KMS-11 (cell line): ENCODE measurements at regions not wholly inside any gene's neighbourhood (a gene's known extent, or its start where the extent isn't known, plus 50 kb on each side); places are given as distances from the start of the nearest gene placed in this dataset.

ENCODE experiments used
- H2AFZ ChIP-seq: fragments of 200-600 bp; sonication (generic); 2 replicates; pipeline ENCODE4 v1.6.1; 2016; ENCODE audit warnings: antibody characterized with exemption, mixed run types, low read depth
- H3K27ac ChIP-seq: fragments of 200-600 bp; sonication (generic); 2 replicates; pipeline ENCODE4 v1.6.1; 2016; ENCODE audit warnings: mild to moderate bottlenecking, mixed run types
- H3K27me3 ChIP-seq: fragments of 200-600 bp; sonication (generic); 2 replicates; pipeline ENCODE4 v1.6.1; 2017; ENCODE audit warnings: mild to moderate bottlenecking, low read depth, mixed run types, moderate library complexity; ENCODE audit not compliant: insufficient read depth
- H3K36me3 ChIP-seq: fragments of 200-600 bp; sonication (generic); 2 replicates; pipeline ENCODE4 v1.6.1; 2017; ENCODE audit warnings: mild to moderate bottlenecking, mixed run types; ENCODE audit not compliant: insufficient read depth
- H3K4me1 ChIP-seq: fragments of 200-600 bp; sonication (generic); 2 replicates; pipeline ENCODE4 v1.6.1; 2016; ENCODE audit warnings: mild to moderate bottlenecking, low read depth, mixed run types; ENCODE audit not compliant: poor library complexity, severe bottlenecking
- H3K4me2 ChIP-seq: fragments of 200-600 bp; sonication (generic); 2 replicates; pipeline ENCODE4 v1.7.0; 2016; ENCODE audit warnings: mild to moderate bottlenecking, mixed run types
- H3K4me3 ChIP-seq: fragments of 200-600 bp; sonication (generic); IDR thresholded peaks from 2 replicates; pipeline ENCODE4 v1.6.1; 2017; ENCODE audit warnings: low read depth, low read length, mixed read lengths; ENCODE audit not compliant: insufficient read depth
- H3K79me2 ChIP-seq: fragments of 200-600 bp; sonication (generic); 2 replicates; pipeline ENCODE4 v1.6.1; 2016; ENCODE audit warnings: low read depth, mixed run types; ENCODE audit not compliant: insufficient read depth
- H3K9ac ChIP-seq: fragments of 200-600 bp; sonication (generic); 2 replicates; pipeline ENCODE4 v1.6.1; 2016; ENCODE audit warnings: mild to moderate bottlenecking, mixed run types
- H4K20me1 ChIP-seq: fragments of 200-600 bp; sonication (generic); 2 replicates; pipeline ENCODE4 v1.6.1; 2016; ENCODE audit warnings: mild to moderate bottlenecking, mixed run types; ENCODE audit not compliant: insufficient read depth
- CTCF ChIP-seq: fragments of 200-600 bp; sonication (generic); conservative IDR thresholded peaks from 2 replicates; pipeline ENCODE4 v1.6.1; 2017; ENCODE audit warnings: low read depth, mild to moderate bottlenecking, antibody characterized with exemption, low read length, moderate library complexity, mixed read lengths

DNA sequence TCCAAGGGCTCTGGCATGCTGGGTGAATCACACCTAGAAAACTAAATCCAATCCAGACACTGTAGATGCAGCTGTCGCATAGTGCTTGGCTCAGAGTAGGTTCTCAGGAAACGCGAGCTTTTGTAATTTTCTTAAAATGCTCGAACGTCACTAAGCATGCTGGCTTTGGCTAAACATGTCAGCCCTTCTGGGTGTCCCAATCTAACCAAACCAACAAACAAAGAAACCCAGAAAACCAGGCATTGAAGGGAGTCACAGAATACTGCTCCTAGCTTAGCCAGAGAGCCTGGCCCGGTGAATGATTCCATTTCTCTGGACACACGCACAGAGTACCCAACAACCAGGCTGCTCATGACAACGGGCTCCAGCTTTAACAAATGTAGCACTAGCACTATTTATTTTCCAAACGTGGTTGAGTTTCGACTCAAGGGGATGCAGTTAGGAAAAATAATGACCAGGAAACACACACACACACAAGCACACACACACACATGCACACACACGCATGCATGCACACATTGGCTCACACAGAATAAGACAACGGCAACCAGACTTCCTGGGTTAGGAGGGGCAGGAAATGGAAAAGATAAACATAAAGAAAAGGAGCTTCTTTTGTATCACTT lies 492.6 kb downstream of the MIAT start:
- Histone ChIP-seq H3K4me1 (no peaks in the 10 kb centered on the region), H3K4me3 (no peak overlapping the region), H3K4me2 (no peak overlapping the region), H3K9ac (no peak overlapping the region), H3K79me2 (no peaks in the 10 kb centered on the region), H2AFZ (no peak overlapping the region), H3K27me3 (peaks cover 3% of the 10 kb centered on the region; the same call in 1 of the 2 replicates), H4K20me1 (no peaks in the 10 kb centered on the region), H3K27ac (no peak overlapping the region), H3K36me3 (no peaks in the 10 kb centered on the region)
- no peak for TF ChIP-seq CTCF

- H3K4me3 ChIP-seq, result no peak overlapping the region
- H3K9ac ChIP-seq, result no peak overlapping the region
- peaks cover 3% of the 10 kb centered on the region; the same call in 1 of the 2 replicates for H3K27me3 ChIP-seq
- H3K27ac ChIP-seq, result no peak overlapping the region
- no peaks in the 10 kb centered on the region for H3K4me1 ChIP-seq
- H3K4me2 ChIP-seq, result no peak overlapping the region
- H3K36me3 ChIP-seq, result no peaks in the 10 kb centered on the region
- no peaks in the 10 kb centered on the region for H3K79me2 ChIP-seq
- no peak overlapping the region for H2AFZ ChIP-seq
- TF ChIP-seq CTCF, result no peak
- H4K20me1 ChIP-seq, result no peaks in the 10 kb centered on the region
These were observed 493.2 kb downstream of the MIAT start for GRCh38 chr22:27150544-27150941.

DNA sequence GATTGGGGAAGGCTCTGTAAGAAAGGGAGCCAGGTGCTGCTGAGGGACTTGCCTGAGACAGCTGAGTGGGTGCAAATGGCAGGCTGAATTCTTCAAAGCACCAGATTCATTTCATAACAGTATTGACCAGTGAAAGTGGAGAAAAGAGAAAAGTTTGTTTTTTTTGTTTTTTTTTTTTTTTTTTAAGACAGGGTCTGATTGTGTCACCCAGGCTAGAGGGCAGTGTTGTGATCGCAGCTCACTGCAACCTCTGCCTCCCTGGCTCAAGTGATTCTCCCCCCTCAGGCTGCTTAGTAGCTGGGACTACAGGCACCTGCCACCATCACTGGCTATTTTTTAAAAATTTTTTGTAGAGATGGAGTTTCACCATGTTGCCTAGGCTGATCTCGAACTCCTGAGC lies 494.0 kb downstream of the MIAT start:
- no peak for TF ChIP-seq CTCF
- peaks cover 5% of the 10 kb centered on the region; the same call in 1 of the 2 replicates for H3K27me3 ChIP-seq
- H2AFZ ChIP-seq, result no peak overlapping the region
- H4K20me1 ChIP-seq, result no peaks in the 10 kb centered on the region
- H3K4me1 ChIP-seq, result no peaks in the 10 kb centered on the region
- H3K79me2 ChIP-seq, result no peaks in the 10 kb centered on the region
- H3K27ac ChIP-seq, result no peak overlapping the region
- H3K36me3 ChIP-seq, result no peaks in the 10 kb centered on the region
- H3K4me3 ChIP-seq, result no peak overlapping the region
- H3K9ac ChIP-seq, result no peak overlapping the region
- no peak overlapping the region for H3K4me2 ChIP-seq

DNA sequence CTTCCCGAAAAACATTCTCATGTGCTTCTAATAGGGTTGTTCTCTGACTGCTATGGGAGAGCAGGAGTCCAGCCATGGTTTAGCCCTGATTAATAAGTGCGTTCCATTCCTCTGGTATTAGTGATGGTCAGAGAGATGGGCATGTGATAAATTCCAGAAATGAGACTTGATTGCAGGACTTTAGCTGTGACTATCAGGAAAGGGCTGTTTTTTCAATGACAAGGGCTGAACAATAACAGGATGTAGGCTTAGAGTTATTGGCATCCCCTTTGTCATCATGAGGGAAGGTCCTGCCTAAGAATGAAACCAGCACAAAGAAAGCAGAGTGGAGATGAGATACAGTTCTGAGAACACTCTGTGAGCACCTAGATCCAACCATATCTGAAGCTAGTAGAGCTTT lies 494.6 kb downstream of the MIAT start:
- Histone ChIP-seq H3K79me2 (no peaks in the 10 kb centered on the region), H3K9ac (no peak overlapping the region), H3K27ac (no peak overlapping the region), H3K4me1 (no peaks in the 10 kb centered on the region), H3K36me3 (no peaks in the 10 kb centered on the region), H2AFZ (no peak overlapping the region), H3K4me2 (no peak overlapping the region), H3K27me3 (peaks cover 5% of the 10 kb centered on the region; the same call in 1 of the 2 replicates), H4K20me1 (no peaks in the 10 kb centered on the region), H3K4me3 (no peak overlapping the region)
- no peak for TF ChIP-seq CTCF
